IMR-90 (cell line): ENCODE measurements at regions not wholly inside any gene's neighbourhood (a gene's known extent, or its start where the extent isn't known, plus 50 kb on each side); places are given as distances from the start of the nearest gene placed in this dataset.

Experiments
- ATAC-seq: fragments of 200-7000 bp; cut with Tn5 transposase; 2 replicates; pipeline ENCODE4 v1.9.1; 2020; ENCODE audit warnings: low read depth, mild to moderate bottlenecking, moderate library complexity
- BruUV-seq: library from RNA; stranded (reverse); fragments of 400-500 nt; replicated peaks from 2 replicates; lab custom pipeline; 2021; lab: Mats Ljungman, UMichigan
- CTCF ChIA-PET: fragments of 300-600 bp; formaldehyde crosslinking; extraction: SDS; loops from one replicate; lab custom pipeline; 2021; ENCODE audit warnings: antibody characterized with exemption; lab: Yijun Ruan, JAX
- POLR2A ChIA-PET: fragments of 300-600 bp; sonication (Branson Sonifier 250); formaldehyde crosslinking; loops from one replicate; lab custom pipeline; 2022; ENCODE audit warnings: antibody characterized with exemption; ENCODE audit not compliant: unreplicated experiment; lab: Charles Lee
- DNase-seq: peaks from one replicate; pipeline ENCODE4 v3.0.0; 2013
- H2AFZ ChIP-seq: replicated peaks from 2 replicates; pipeline ENCODE3; 2013; ENCODE audit warnings: low read length, mild to moderate bottlenecking; ENCODE audit not compliant: poor library complexity
- H2AK5ac ChIP-seq: 2 replicates; pipeline ENCODE4 v1.6.1; 2013; ENCODE audit warnings: low read depth, low read length, inconsistent platforms
- H2AK9ac ChIP-seq: replicated peaks from 2 replicates; pipeline ENCODE3; 2013; ENCODE audit warnings: mild to moderate bottlenecking, low read depth, low read length, moderate library complexity; ENCODE audit not compliant: poor library complexity
- H2BK120ac ChIP-seq: 2 replicates; pipeline ENCODE4 v1.6.1; 2013; ENCODE audit warnings: low read depth, low read length, inconsistent platforms
- H2BK15ac ChIP-seq: 3 replicates; pipeline ENCODE4 v1.6.1; 2013; ENCODE audit warnings: low read depth, low read length, inconsistent platforms
- H2BK20ac ChIP-seq: 2 replicates; pipeline ENCODE4 v1.6.1; 2013; ENCODE audit warnings: low read depth, mild to moderate bottlenecking, inconsistent platforms, low read length, moderate library complexity
- H2BK5ac ChIP-seq: 2 replicates; pipeline ENCODE4 v1.6.1; 2013; ENCODE audit warnings: mild to moderate bottlenecking, low read depth, low read length, inconsistent platforms; ENCODE audit not compliant: poor library complexity, severe bottlenecking
- H3K14ac ChIP-seq: replicated peaks from 2 replicates; pipeline ENCODE4 v1.6.1; 2013; ENCODE audit warnings: low read depth, low read length, inconsistent platforms
- H3K18ac ChIP-seq: 2 replicates; pipeline ENCODE4 v1.6.1; 2013; ENCODE audit warnings: low read depth, low read length, control low read depth
- H3K23ac ChIP-seq: 2 replicates; pipeline ENCODE4 v1.6.1; 2013; ENCODE audit warnings: low read depth, low read length, inconsistent platforms
- H3K27ac ChIP-seq: 2 replicates; pipeline ENCODE4 v1.5.1; 2013; ENCODE audit warnings: mild to moderate bottlenecking, control low read depth, low read length; ENCODE audit not compliant: insufficient read depth
- H3K27me3 ChIP-seq: 2 replicates; pipeline ENCODE4 v1.6.1; 2013; ENCODE audit warnings: low read length; ENCODE audit not compliant: control insufficient read depth, insufficient read depth
- H3K36me3 ChIP-seq: 2 replicates; pipeline ENCODE4 v1.6.1; 2013; ENCODE audit warnings: low read length, mixed read lengths; ENCODE audit not compliant: control insufficient read depth, insufficient read depth
- H3K4ac ChIP-seq: 2 replicates; pipeline ENCODE4 v1.6.1; 2013; ENCODE audit warnings: low read depth, low read length, inconsistent platforms
- H3K4me1 ChIP-seq: 2 replicates; pipeline ENCODE4 v1.6.1; 2013; ENCODE audit warnings: low read length, mixed read lengths; ENCODE audit not compliant: control insufficient read depth, insufficient read depth
- H3K4me2 ChIP-seq: 2 replicates; pipeline ENCODE4 v1.6.1; 2013; ENCODE audit warnings: low read depth, mild to moderate bottlenecking, control low read depth, low read length, moderate library complexity
- H3K4me3 ChIP-seq: 2 replicates; pipeline ENCODE4 v1.5.1; 2013; ENCODE audit warnings: low read depth, mild to moderate bottlenecking, control low read depth, low read length, moderate library complexity; ENCODE audit not compliant: insufficient read depth
- H3K56ac ChIP-seq: 2 replicates; pipeline ENCODE4 v1.6.1; 2013; ENCODE audit warnings: low read length, inconsistent platforms; ENCODE audit not compliant: insufficient read depth; ENCODE audit errors: extremely low read depth
- H3K79me1 ChIP-seq, 2 experiments: 2 replicates each; pipeline ENCODE4 v1.6.1; 2013; ENCODE audit warnings: low read length in 2 of 2, inconsistent platforms in 1 of 2, low read depth in 1 of 2
- H3K9ac ChIP-seq: 2 replicates; pipeline ENCODE4 v1.6.1; 2013; ENCODE audit warnings: low read depth, low read length, control low read depth
- H3K9me1 ChIP-seq: 2 replicates; pipeline ENCODE4 v1.6.1; 2013; ENCODE audit warnings: low read length, inconsistent platforms; ENCODE audit not compliant: insufficient read depth
- H3K9me3 ChIP-seq: 2 replicates; pipeline ENCODE4 v1.6.1; 2013; ENCODE audit warnings: low read length; ENCODE audit not compliant: control insufficient read depth, insufficient read depth
- H4K20me1 ChIP-seq: 2 replicates; pipeline ENCODE4 v1.6.1; 2013; ENCODE audit warnings: low read length, inconsistent platforms; ENCODE audit not compliant: insufficient read depth
- H4K5ac ChIP-seq: 2 replicates; pipeline ENCODE4 v1.6.1; 2013; ENCODE audit warnings: mild to moderate bottlenecking, low read depth, low read length, control low read depth
- H4K8ac ChIP-seq, 2 experiments: 2 replicates each; pipeline ENCODE4 v1.6.1; 2013; ENCODE audit warnings: low read depth in 2 of 2, low read length in 2 of 2, control low read depth in 1 of 2, inconsistent platforms in 1 of 2
- H4K91ac ChIP-seq: 2 replicates; pipeline ENCODE4 v1.6.1; 2013; ENCODE audit warnings: low read depth, low read length, inconsistent platforms; ENCODE audit not compliant: insufficient read depth
- CHD1 ChIP-seq: IDR thresholded peaks from 2 replicates; pipeline ENCODE4 v1.6.1; 2012; ENCODE audit warnings: low read depth, low read length, improper control_type of control experiment
- MAZ ChIP-seq: IDR thresholded peaks from 2 replicates; pipeline ENCODE4 v1.6.1; 2012; ENCODE audit warnings: low read depth, mild to moderate bottlenecking, low read length, improper control_type of control experiment, moderate library complexity, borderline replicate concordance
- NFE2L2 ChIP-seq: fragments of 150-350 bp; IDR thresholded peaks from 2 replicates; pipeline ENCODE4 v1.6.1; 2016; ENCODE audit warnings: low read depth, mild to moderate bottlenecking, low read length
- SMC3 ChIP-seq: fragments of 150-350 bp; IDR thresholded peaks from 2 replicates; pipeline ENCODE4 v1.6.1; 2016; ENCODE audit warnings: low read depth, mild to moderate bottlenecking, antibody characterized with exemption, low read length, moderate library complexity
- WGBS, 2 experiments: methylation state at CpG; one replicate each; pipeline versions ENCODE4 v1.1.5 to v1.1.7; 2013; ENCODE audit warnings: missing lambda C conversion rate in 2 of 2; ENCODE audit not compliant: insufficient read length in 1 of 2; ENCODE audit errors: extremely low coverage in 2 of 2; 5-methylcytosine and 5-hydroxymethylcytosine counted together
- dilution Hi-C: fragments of 300-500 bp; cut with HindIII; formaldehyde crosslinking; loops from one replicate; pipeline ENCODE4 v1.14.3; 2018; ENCODE audit warnings: low sequenced_read_pairs; ENCODE audit not compliant: unreplicated experiment
- in situ Hi-C: fragments of 300-500 bp; cut with MboI; formaldehyde crosslinking; loops from 3 replicates; pipeline ENCODE4 v1.14.3; 2019; ENCODE audit warnings: low sequenced_read_pairs, inconsistent platforms, mixed read lengths
- intact Hi-C: fragments of 100-400 bp; cut with micrococcal nuclease; formaldehyde crosslinking; loops from 2 replicates; pipeline ENCODE4 v1.10.0; 2022

DNA sequence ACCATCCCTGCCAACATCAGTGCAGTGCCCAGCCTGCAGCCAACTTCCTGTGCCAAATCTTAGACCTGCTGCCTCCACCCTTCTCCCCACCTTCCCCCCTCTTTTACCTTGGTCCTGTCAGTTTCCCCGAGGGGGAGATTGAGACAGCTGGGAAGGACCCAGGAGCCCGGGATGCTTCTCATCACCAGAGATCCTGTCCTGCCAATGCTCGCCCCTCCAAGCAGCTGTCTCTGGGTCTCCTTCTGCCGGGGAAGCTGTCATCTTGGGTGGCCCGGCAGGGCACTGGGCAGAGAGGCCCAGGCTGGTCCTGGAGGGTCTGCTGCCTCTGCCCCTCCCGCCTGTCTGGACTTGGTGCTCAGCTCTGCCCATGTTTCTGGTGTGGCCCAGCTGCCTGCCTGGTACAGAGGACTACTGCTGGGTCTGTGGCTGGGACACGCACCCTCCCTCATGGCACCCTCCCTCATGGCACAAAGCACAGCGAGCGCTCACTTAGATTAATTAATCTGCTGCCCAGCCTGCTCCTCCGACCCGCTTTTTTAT is 60.4 kb upstream of the THY1 start:
- dilution Hi-C loops, result no loop called here
- H3K9me1 ChIP-seq, result no peaks in the 10 kb centered on the region
- no peaks in the 10 kb centered on the region for H3K9me3 ChIP-seq
- H2BK120ac ChIP-seq, result no peak overlapping the region
- WGBS, 2 experiments, result 67% methylated on average over 7 of the region's 11 CpGs; no CpG with 5 or more reads in 1 of the 2 experiments
- intact Hi-C loops, result loop anchor here (5.0 kb wide), 1 partner anchor 159 kb away; no protein-coding TSS in a partner anchor
- H4K5ac ChIP-seq, result no peak overlapping the region
- peaks cover 52% of the 10 kb centered on the region for H3K27me3 ChIP-seq
- H3K18ac ChIP-seq, result no peak overlapping the region
- H4K20me1 ChIP-seq, result peaks cover 3% of the 10 kb centered on the region; the same call in 1 of the 2 replicates
- no peak for TF ChIP-seq SMC3
- TF ChIP-seq NFE2L2, result no peak
- no peak for TF ChIP-seq MAZ
- TF ChIP-seq CHD1, result no peak
- no peak overlapping the region for H3K14ac ChIP-seq
- no peaks in the 10 kb centered on the region for H3K36me3 ChIP-seq
- H2BK15ac ChIP-seq, result no peak overlapping the region
- no peak overlapping the region for H2BK20ac ChIP-seq
- H3K56ac ChIP-seq, result no peak overlapping the region
- H3K23ac ChIP-seq, result no peak overlapping the region
- no peak overlapping the region for H4K8ac ChIP-seq
- in situ Hi-C loops, result loop anchor here (5.0 kb wide), 2 partner anchors 249 to 624 kb away; no protein-coding TSS in a partner anchor
- H3K4me3 ChIP-seq, result no peak overlapping the region
- no peak for DNase-seq
- H2BK5ac ChIP-seq, result no peak overlapping the region
- no peak overlapping the region for H3K9ac ChIP-seq
- POLR2A ChIA-PET, result no interaction called here
- no TSS peak for BruUV-seq
- H3K27ac ChIP-seq, result no peak overlapping the region
- H4K91ac ChIP-seq, result no peak overlapping the region
- no peaks in the 10 kb centered on the region for H3K4me1 ChIP-seq
- CTCF ChIA-PET, result no interaction called here
- no peak overlapping the region for H3K4ac ChIP-seq
- H3K79me1 ChIP-seq, result no peaks in the 10 kb centered on the region
- H2AK9ac ChIP-seq, result no peak overlapping the region
- no peak overlapping the region for H3K4me2 ChIP-seq
- no peak overlapping the region for H2AFZ ChIP-seq
- no peak for ATAC-seq
- no peak overlapping the region for H2AK5ac ChIP-seq
